GM19395 (cell line): ENCODE measurements at regions not wholly inside any gene's neighbourhood (a gene's known extent, or its start where the extent isn't known, plus 50 kb on each side); places are given as distances from the start of the nearest gene placed in this dataset.

Experiments
- ATAC-seq: cut with Tn5 transposase; IDR thresholded peaks from one replicate; pipeline ENCODE4 v1.9.1; 2021; ENCODE audit warnings: mild to moderate bottlenecking, moderate library complexity; ENCODE audit not compliant: unreplicated experiment

DNA sequence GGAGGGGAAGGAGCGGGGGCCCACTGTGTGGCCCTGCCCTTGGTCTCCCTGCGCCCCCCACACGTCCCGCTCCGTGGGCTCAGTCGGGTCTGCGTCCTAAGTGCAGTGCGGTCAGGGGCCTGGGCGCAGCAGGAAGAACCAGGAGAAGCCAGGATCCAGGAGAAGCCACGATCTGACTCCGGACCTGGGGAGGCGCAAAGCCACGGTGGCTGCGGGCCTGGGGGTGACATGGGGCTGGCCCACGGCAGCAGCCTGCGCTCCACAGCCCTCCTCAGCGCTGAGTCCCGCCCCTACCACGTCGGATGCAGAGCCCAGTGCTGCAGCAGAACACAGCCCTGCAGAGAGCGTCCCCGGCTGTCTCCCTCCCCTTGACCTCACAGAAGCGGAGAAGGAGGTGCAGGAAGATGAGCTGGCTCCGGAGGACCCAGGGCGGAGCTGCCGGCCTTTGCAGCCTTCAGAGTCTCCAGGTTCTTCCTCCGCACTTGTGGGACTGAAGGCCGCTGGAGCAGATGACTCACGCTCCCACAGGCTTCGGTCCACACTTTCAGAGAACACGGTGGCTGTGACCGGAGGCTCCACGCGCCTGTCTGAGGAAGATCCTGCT is 589.2 kb upstream of the SALL3 start:
- no peak for ATAC-seq

DNA sequence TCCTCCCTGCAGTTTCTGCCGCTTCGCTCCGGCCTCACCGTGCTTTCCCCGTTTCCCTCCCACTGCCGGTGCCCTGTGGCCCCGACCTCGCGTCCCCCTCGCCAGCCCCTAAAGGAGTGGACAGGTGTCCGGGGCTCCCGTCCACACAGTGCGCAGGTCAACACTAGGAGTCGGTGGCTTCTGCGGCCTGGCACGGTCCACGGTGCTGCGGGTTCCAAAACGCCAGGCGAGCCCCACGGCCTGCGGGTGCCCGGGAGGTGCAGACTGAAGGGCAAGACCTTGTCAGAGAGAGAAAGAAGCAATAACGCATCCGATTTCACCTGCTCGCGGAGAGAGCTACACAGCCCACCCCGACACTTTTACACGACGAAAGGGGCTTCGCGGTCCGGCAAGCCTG is 588.7 kb upstream of the SALL3 start:
- ATAC-seq, result no peak

DNA sequence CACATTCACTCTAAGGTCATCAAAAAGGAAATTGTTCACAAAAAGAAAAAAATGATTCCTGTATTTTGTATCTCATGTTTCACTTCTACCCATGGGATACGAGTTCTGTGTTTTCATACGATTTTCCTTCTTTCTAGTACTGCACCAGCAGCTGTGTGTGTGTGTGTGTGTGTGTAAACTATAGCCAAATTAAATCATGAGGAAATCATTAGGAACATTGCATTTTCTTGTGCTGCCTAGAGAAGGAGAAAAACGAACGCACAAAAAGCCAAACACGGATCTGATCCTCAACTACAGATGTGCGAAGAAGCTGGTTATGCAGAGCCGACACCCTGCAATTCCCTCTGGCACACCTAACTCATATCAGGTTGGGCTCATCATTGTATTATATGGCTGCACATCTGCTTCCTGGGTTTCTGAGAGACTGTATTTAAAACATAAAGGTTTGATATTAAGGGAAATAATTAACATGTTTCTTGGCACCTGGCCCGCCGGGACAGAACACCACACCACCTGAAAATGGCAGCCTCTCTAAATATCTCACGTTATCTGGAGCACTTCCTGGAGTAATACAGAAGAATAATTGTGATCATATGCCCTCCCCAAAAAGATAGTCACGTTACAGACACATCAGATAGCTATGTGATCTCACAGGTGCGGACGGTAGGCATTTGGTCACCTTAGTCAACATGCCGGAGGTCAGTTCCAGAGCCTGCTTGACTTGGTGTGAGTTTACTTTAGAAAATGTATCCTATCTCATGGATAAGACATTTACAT is 586.3 kb upstream of the SALL3 start:
- ATAC-seq, result no peak

DNA sequence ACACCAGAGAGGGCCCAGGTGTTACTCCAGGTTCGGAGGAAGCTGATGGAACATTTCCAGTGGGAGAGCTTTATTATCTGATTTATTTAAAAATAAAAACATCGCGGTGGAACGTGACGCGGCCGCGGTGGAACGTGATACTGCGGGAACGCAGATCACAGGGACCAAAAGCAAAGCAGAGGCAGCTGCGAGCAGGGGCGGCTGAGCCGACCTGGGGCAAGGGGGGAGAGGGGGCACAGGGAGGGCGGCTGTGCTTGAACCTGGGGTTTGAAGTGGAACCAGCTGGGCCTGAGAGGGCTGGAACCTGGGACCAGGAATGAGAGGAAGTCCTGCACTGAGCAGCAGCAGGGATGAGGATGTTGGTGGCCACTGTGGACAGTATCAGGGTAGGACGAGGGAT is 583.5 kb upstream of the SALL3 start:
- ATAC-seq, result no peak

DNA sequence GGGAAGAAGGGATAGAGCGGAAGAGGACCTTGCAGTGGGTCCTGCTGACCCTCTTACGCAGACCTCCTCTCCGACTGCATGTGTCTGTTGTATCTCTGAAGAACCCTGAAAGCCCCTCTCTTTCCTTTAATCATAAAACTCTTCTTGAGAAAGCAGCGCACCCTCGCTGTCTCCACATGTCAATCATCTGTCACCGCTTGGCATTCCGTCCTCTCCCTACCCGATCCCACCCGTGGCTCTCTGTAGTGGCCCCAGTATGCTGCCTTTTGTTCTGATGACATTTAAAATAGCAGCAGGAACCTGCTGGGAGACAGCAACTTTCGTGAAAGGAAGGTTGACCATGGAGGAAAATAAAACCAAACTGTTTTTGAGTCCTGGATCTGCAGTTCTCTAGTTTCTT is 582.9 kb upstream of the SALL3 start:
- no peak for ATAC-seq

DNA sequence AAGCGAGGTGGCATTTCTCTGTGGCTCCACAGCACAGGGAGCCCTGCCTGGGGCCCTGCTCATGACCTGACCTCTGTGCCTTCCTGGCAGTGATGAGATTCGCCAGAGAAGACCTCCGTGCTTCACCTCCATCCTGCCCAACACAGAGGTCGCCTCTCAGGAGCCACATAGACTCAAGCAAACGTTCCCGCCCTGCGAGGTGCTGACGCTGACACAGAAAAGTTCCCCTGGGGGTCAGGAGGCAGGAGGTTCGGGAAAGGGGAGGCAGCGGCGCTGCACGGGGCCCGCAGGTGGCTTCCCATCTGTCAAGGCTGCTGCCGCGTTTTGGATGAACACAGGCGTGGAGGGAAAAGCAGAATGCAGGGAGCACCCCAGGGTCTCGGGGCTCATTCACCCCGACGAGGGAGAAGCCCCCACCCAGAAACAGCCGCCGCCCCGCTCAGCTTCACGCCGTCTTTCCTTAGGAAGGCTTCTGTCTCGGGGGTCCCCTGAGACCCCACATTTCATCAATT is 579.6 kb upstream of the SALL3 start:
- no peak for ATAC-seq

DNA sequence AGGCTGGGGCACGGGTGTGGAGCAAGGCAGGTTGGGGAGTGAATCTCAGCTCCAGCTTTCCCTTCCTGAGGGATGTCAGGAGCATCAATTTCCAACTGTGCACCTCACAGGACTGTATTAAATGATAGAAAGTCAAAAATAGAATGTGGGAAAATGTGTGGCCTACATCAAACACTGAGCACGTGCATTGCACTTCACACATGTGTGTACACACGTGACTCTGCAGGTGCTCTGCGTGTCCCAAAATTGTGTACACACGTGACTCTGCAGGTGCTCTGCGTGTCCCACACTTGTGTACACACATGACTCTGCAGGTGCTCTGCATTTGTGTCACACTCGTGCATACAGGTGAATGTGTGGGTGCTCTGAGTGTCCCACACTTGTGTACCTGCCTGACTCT is 577.2 kb upstream of the SALL3 start:
- ATAC-seq, result no peak

DNA sequence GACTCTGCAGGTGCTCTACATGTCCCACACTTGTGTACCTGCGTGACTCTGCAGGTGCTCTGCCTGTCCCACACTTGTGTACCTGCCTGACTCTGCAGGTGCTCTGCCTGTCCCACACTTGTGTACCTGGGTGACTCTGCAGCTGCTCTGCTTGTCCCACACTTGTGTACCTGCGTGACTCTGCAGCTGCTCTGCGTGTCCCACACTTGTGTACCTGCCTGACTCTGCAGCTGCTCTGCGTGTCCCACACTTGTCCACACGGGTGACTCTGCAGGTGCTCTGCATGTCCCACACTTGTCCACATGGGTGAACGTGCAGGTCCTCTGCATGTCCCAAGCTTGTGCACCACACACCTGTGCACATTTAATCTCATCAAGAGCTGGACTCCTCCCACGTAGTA is 576.7 kb upstream of the SALL3 start:
- ATAC-seq, result no peak

DNA sequence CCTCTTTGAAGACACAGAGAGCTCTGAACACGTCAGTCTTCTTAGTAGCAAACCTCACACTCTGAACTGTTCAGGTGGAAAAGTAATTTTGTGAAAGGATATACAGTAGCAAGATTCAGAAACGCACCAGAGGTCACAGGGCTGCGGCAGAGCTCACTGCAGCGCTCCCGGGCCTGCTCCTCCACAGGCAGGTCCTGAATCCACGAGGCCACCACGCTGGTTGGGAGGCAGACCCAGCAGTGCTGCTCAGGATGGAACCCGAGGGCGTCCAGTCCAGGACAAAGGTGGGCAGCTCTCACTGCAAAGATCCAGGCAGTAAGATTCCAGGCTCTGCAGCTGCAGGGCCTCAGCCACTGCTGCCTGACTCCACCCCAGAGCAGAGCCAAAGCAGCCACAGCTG is 576.2 kb upstream of the SALL3 start:
- ATAC-seq, result no peak

DNA sequence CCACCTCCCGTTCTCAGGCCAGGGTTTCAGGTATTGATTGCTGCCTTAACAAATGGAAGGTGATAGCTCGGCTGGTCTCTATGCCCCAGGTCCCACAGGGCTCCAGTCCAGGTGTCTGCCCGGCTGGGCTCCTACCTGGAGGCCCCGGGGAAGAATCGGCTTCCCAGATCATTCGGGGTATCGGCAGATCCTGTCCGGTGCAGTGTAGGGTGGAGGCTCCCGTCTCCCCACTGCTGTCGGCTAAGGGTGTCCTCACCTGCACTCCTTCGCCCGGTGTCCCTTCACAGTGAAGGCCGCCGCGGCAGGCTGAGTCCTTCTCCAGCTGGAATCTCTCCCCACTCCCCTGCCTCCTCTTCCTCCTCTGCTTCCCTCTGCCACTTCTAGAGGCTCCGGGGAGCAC is 573.9 kb upstream of the SALL3 start:
- no peak for ATAC-seq

DNA sequence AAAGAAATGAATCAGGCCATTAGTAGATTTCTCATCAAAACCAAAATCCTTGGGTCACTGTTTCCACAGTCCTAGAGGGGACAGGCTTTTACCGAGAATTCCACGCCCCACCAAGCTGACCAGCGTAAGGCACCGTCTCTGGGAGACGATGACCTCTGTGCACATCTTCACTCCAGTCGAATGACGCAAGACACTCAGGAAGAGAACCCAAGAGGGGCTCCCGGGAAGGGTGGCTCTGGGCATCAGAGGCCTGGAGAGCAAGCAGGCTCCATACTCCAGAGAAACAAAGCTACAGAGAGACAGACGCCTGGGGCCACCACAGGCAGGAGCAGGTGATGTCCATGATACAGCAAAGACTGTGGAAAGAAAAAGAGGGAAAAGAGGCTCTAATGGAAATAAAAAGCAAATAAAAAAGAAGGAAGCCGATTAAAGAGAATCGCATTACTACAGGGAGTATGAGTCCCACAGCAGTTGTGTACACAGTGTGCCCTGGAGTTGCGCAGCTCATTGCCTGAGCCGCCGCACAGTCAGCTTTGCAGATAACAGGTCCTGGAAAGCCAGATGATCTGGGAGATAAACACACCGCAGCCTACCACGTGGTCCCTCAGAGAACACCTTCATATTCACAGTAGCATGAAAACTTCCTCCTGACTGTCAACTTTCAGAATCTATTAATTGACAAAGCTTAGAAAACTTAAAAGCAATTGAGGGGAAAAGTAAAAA is 572.7 kb upstream of the SALL3 start:
- no peak for ATAC-seq

DNA sequence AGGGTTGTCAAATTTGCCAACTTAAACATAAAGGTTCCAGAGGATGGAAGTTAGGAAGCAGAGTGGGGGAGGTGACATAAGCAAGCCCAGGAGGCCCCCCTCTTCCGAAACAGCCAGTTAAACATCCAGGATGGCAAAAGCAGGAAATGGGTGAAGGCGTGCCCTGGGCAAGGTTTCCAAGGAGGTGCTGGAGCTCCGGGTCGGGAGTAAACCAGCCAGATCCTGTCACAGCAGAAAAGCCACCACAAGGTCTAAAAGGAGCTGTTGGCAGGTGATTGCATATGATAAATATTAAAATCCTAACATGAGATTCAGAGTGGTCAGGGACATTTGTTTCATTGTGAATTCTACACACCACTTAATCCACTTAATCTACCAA is 572.2 kb upstream of the SALL3 start:
- no peak for ATAC-seq

DNA sequence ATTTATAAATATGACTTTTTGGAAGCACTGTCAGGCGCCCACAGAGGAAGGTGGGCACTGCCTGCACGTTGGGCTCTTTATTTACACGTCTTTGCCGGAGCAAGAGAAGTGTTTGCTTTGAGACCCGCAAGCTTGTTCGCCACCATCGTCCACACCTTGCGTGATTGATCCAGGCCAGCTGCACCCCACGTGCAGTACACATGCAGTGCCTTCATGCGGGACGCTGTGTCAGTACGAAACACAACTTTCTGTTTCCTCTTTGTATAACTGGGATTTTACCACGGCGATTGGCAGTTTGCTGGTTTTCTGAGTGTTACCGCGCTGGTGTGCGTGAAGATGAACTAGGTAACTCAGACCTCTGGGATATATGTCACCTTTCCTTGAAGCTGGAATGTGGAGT is 571.0 kb upstream of the SALL3 start:
- no peak for ATAC-seq

DNA sequence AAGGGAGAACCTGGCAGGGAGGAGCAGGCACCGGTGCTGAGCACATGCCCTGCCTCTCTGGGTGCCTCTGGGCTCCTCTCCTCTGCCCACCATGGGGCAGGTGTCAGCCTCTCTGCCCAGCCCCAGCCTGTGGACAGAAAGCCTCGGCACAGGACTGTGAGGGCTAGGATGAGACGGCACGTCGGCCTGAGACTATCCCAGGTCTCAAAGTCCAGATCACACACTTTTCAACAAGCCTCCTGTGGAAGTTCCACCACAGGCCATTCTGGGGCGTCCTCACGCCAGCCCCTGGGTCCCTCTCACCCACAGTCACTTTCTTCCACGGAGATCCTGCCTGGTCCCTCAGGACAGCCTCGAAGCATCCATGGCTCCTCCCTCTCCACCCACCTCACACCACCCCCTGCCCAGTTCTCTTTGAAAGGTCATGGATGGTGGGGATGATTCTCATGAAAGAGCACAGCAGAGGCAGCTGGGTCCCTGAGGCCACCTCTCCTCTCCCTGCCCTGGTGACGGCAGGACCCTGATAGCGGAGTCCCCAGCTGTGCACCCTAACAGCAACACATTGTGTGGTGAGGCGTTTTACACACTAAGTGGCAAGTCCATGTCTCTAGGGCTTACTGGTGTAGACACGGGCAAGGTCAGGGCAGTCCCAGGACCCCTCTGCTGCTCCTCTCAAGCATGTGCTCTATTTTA is 569.4 kb upstream of the SALL3 start:
- ATAC-seq, result no peak

DNA sequence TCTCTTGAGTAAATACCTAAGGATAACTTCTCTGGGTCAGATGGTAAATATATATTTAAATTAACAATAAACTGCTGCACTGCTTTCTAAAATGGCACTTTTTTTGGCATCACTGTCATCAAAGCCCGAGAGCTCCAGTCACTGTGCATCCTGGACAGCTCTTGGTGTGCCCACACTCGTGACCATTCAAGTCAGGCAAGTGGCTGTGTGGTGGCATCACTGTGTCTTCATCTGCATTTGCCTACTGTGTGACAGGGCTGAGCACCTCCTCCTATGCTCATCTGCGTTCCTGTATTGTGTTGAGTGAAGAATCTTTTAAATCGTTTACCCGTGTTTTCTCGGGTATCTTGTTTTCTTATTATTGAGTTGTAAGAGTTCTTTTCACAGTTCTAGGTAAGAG is 568.1 kb upstream of the SALL3 start:
- ATAC-seq, result no peak

DNA sequence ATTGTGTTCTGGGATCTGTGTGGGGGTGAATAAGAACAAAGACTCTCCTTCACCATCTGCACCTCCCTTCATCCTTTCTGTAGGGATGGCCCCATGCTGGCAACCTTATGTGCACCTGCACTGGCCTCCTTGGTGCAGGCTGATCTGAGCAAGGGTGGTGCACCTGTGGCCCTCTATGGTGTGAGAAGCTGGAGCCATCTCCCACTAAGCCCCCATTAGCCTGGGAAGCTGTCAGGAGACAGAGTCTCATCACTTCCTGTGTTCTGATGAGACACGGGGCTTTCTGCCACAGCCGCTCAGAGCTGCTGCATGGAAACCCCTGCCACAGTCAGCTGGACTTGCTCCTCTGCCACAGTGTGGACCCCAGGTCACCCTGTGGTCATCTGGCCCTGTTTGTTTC is 565.3 kb upstream of the SALL3 start:
- ATAC-seq, result no peak

DNA sequence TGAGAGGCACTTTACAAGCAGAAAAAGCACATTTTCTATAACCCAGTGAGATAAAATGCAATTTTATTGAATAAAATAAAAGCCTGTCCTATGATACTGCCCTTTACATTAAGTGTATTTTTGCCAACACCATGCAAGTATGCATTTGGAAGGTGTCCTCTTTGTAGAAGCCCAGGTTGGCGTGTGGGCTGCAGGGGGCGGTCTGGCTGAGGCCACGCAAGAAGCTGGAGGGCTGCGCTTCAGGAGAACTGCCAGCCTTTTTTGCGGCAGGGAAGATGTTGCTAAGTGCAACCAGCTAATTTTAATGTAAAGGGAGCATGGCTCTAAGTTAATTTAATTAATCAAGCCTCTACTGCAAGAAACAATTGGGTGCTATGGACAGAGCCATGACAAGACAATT is 562.8 kb upstream of the SALL3 start:
- no peak for ATAC-seq

DNA sequence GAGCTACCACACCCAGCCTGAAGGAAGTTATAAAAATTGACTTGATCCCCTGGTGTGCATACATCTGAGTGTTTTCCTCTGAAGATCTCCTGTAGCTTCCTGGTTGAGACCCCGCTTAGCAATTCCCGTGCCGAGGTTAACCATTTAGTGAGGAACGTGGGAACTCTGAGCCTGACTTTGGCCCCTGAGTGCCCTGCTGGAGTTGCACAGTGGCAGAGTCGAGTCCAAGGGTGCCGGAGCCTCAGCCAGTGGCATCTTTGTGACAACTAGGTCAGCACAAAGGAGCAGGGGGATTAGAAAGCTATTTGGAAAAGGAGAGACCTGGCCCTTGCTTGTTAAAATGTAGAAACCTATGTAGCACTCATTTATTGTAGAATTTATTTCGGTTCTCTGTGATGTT is 561.2 kb upstream of the SALL3 start:
- ATAC-seq, result no peak

DNA sequence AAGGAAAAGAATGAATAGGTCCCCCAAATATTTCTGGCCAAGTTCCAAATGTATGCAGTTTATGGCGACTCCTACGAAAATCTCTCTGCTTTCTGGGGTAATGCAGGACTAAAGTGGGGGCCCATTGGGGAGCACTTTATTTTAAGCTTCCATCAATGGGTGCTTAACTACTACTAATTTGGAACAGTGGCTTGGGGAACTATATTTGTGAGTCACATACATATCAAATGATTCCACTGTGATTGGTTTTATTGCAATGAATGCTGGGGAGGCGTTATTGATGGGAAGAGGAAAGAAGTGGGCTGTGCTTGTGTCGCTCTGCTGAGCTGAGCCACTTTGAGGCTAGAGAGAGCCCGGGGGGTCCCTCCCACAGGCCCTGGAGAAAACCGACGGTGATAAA is 560.4 kb upstream of the SALL3 start:
- ATAC-seq, result no peak

DNA sequence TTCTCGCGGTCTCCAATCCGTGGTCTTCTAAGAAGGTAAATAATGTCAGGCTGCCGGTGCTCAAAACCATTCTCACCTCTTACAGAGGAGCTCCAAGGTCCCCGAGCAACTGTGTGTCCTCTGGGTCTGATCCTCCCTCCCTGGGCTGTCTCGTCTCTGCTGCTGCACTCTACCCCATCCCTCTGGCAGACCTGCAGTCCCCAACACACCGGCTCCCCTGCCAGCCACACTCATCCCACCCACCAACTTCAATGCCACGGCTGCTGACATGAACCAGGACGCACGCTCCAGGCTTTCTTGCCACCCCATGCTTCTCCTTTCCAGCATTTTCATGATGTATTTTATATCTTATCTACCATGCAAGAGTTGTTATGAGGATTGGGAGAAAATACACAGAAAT is 559.5 kb upstream of the SALL3 start:
- ATAC-seq, result no peak

DNA sequence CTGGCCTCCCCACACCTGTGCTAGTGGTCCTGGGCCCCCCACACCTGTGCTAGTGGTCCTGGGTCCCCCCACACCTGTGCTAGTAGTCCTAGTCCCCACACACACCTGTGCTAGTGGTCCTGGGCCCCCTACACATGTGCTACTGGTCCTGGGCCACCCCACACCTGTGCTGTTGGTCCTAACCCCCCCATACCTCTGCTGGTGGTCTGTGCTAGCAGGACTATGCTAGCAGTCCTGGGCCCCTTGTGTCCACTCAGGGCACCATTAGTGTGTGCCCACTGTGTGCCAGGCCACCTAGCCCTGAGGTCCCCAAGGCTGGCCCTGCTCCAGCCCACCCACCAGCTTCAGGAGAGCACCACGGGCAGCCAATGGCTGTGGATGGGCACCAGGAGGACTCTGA is 558.2 kb upstream of the SALL3 start:
- no peak for ATAC-seq

DNA sequence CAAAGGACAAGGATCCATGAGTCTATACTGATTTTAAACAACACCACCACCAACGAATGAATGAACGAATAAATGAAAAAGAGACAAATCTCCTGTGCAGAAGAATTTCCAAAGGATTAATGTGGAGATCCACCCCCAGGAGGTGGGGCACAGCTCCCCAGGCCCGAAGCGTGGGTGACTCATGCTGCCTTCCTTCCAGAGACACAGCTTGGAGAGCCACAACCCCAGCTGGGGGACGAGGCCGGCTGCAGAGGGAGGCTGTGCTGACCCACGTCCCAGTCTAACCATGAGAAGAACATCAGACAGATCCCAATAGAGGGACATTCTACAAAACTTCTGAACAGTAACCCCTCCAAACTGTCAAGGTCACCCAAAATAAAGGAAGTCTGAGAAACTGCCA is 557.3 kb upstream of the SALL3 start:
- ATAC-seq, result no peak
